ENCODE measurements at regions not wholly inside any gene's neighbourhood (a gene's known extent, or its start where the extent isn't known, plus 50 kb on each side); places are given as distances from the start of the nearest gene placed in this dataset.

DNA sequence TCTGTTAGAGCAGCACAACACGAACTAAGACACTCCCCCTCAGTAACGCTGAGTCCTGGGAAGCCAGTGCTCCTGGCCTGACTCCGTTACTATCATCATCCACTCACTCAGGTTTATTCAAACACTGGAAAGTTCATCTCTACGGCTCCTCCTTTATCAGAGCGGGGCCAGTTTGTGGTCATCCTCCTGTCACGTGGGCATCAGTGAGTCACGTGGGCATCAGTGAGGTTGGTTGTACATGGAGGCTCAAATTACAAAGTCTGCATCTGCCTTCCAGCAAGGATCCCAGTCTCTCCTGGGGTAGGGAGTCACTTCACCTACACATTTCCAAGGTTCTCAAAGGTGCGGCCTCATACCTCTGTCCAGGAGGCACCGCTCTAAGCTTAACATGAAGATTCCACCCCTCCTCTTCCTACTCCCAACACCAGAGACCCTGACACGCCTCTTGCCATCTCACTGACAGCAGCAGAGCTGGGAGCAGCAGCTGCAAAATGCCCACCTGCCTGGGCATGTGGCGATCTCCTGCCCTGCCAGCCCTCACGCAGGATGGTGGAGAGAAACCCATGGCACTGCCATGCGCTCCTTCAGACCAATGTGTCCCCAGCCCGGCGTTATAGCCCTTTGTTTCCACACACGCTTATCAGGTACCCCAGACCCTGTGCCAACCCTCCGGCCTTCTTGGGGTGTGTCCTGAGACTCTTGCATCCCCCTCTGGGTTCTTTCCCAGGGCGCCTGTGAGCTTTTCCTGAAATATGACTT is 99.2 kb upstream of the PTPRM start:
- Histone ChIP-seq H3K36me3 (ENCODE audit: control insufficient read depth in 1 of 2, insufficient read depth in 2 of 2, low read length in 2 of 2) (no peaks in the 10 kb centered on the region), H3K4me1 (ENCODE audit: control insufficient read depth in 1 of 2, insufficient read depth in 2 of 2, low read length in 2 of 2) (no peaks in the 10 kb centered on the region), H3K9me2 (ENCODE audit: insufficient read depth) (no peaks in the 10 kb centered on the region), H3K9ac (ENCODE audit: low read length) (no peak overlapping the region), H4K20me1 (ENCODE audit: insufficient read depth) (no peaks in the 10 kb centered on the region), H3K4me2 (ENCODE audit: low read length) (no peak overlapping the region), H3K27ac (ENCODE audit: low read depth, low read length) (no peak overlapping the region), H3K27me3 (ENCODE audit: insufficient read depth, low read length) (no peaks in the 10 kb centered on the region), H3K4me3 (replicated peaks in 1 of 2; ENCODE audit: low read depth in 1 of 2, low read length in 2 of 2) (no peak overlapping the region), H3K9me3 (ENCODE audit: control insufficient read depth in 1 of 2, insufficient read depth in 1 of 2, low read depth in 1 of 2, low read length in 2 of 2) (peaks cover 0 to 2% of the 10 kb centered on the region in 2 experiments; a peak in 1 of 4 replicates), H2AFZ (ENCODE audit: low read depth, low read length, poor library complexity, severe bottlenecking) (no peak overlapping the region), H3K79me2 (ENCODE audit: insufficient read depth, low read length) (no peaks in the 10 kb centered on the region)
- TF ChIP-seq ZNF274 (IDR thresholded peaks at IDR 0.05; ENCODE audit: low read depth, low read length) (no peak), EZH2 (IDR thresholded peaks at IDR 0.05) (no peak), CBX3 (IDR thresholded peaks at IDR 0.05; ENCODE audit: low read depth) (no peak), SRF (IDR thresholded peaks at IDR 0.05; ENCODE audit: low read depth) (no peak)
- TF ChIP-seq, protein P1, sequence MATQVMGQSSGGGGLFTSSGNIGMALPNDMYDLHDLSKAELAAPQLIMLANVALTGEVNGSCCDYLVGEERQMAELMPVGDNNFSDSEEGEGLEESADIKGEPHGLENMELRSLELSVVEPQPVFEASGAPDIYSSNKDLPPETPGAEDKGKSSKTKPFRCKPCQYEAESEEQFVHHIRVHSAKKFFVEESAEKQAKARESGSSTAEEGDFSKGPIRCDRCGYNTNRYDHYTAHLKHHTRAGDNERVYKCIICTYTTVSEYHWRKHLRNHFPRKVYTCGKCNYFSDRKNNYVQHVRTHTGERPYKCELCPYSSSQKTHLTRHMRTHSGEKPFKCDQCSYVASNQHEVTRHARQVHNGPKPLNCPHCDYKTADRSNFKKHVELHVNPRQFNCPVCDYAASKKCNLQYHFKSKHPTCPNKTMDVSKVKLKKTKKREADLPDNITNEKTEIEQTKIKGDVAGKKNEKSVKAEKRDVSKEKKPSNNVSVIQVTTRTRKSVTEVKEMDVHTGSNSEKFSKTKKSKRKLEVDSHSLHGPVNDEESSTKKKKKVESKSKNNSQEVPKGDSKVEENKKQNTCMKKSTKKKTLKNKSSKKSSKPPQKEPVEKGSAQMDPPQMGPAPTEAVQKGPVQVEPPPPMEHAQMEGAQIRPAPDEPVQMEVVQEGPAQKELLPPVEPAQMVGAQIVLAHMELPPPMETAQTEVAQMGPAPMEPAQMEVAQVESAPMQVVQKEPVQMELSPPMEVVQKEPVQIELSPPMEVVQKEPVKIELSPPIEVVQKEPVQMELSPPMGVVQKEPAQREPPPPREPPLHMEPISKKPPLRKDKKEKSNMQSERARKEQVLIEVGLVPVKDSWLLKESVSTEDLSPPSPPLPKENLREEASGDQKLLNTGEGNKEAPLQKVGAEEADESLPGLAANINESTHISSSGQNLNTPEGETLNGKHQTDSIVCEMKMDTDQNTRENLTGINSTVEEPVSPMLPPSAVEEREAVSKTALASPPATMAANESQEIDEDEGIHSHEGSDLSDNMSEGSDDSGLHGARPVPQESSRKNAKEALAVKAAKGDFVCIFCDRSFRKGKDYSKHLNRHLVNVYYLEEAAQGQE (IDR thresholded peaks at IDR 0.05; ENCODE audit: low read depth) = no peak
- POLR2A ChIA-PET = no interaction called here
- CTCF ChIA-PET = no interaction called here
- intact Hi-C loops (cut with micrococcal nuclease) = no loop called here
- RAD21 ChIA-PET (ENCODE audit: low non-redundant PET in 1 of 2, low total read pairs in 2 of 2, uncharacterized antibody in 2 of 2, unreplicated experiment in 2 of 2) = no interaction called here
- DNase-seq (ENCODE audit: low read depth, low spot score) (no peak), ATAC-seq (no peak)
- no TSS peak for BruUV-seq (replicated peaks)

DNA sequence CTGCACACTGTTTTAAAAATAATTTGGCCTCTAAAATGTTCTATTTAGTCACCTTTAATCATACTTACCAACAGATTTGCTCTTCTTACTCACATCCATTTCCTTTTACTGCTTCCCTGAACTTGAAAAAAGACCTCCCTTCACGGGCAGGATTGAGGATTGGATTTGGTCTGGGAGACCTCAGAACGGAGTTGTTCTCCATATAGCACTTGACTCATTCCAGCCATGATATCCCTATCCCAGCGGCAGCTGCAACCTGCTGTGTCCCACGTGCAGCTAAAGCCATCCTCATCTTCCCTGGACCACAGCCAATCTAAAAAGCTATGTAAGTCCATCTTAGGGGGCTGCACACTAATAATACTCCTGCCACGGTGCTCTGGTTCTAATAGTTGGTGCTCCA is 97.0 kb upstream of the PTPRM start:
- CTCF ChIA-PET = no interaction called here
- Histone ChIP-seq H3K36me3 (ENCODE audit: control insufficient read depth in 1 of 2, insufficient read depth in 2 of 2, low read length in 2 of 2) (no peaks in the 10 kb centered on the region), H3K4me2 (ENCODE audit: low read length) (no peak overlapping the region), H3K4me3 (replicated peaks in 1 of 2; ENCODE audit: low read depth in 1 of 2, low read length in 2 of 2) (no peak overlapping the region), H3K27ac (ENCODE audit: low read depth, low read length) (no peak overlapping the region), H3K4me1 (ENCODE audit: control insufficient read depth in 1 of 2, insufficient read depth in 2 of 2, low read length in 2 of 2) (no peaks in the 10 kb centered on the region), H3K79me2 (ENCODE audit: insufficient read depth, low read length) (no peaks in the 10 kb centered on the region), H2AFZ (ENCODE audit: low read depth, low read length, poor library complexity, severe bottlenecking) (no peak overlapping the region), H4K20me1 (ENCODE audit: insufficient read depth) (no peaks in the 10 kb centered on the region), H3K27me3 (ENCODE audit: insufficient read depth, low read length) (no peaks in the 10 kb centered on the region), H3K9me2 (ENCODE audit: insufficient read depth) (no peaks in the 10 kb centered on the region), H3K9ac (ENCODE audit: low read length) (no peak overlapping the region), H3K9me3 (ENCODE audit: control insufficient read depth in 1 of 2, insufficient read depth in 1 of 2, low read depth in 1 of 2, low read length in 2 of 2) (peaks cover 0 to 2% of the 10 kb centered on the region in 2 experiments; a peak in 1 of 4 replicates)
- RAD21 ChIA-PET (ENCODE audit: low non-redundant PET in 1 of 2, low total read pairs in 2 of 2, uncharacterized antibody in 2 of 2, unreplicated experiment in 2 of 2) = no interaction called here
- intact Hi-C loops (cut with micrococcal nuclease) = loop anchor here (10.0 kb wide), 1 partner anchor 75 kb away; no protein-coding TSS in a partner anchor
- ATAC-seq (no peak), DNase-seq (ENCODE audit: low read depth, low spot score) (no peak)
- BruUV-seq (replicated peaks) = no TSS peak
- POLR2A ChIA-PET = no interaction called here
- TF ChIP-seq POLR2AphosphoS5 (IDR thresholded peaks at IDR 0.05; ENCODE audit: low read depth, low read length) (no peak), ZFX (IDR thresholded peaks at IDR 0.05) (no peak), RAD21 (IDR thresholded peaks at IDR 0.05; ENCODE audit: low read depth) (no peak), TCF7L2 (IDR thresholded peaks at IDR 0.05; ENCODE audit: borderline replicate concordance, extremely low read depth, insufficient read depth, insufficient read length) (no peak), SP1 (IDR thresholded peaks at IDR 0.05; ENCODE audit: low read depth) (no peak), EZH2 (IDR thresholded peaks at IDR 0.05) (no peak)
- TF ChIP-seq, protein P2, sequence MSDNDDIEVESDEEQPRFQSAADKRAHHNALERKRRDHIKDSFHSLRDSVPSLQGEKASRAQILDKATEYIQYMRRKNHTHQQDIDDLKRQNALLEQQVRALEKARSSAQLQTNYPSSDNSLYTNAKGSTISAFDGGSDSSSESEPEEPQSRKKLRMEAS (IDR thresholded peaks at IDR 0.05) = no peak
- TF ChIP-seq, protein P1 (IDR thresholded peaks at IDR 0.05; ENCODE audit: low read depth) = no peak

Data from HCT116 (cell line).